CD14-positive monocyte (primary cell): ENCODE measurements at regions not wholly inside any gene's neighbourhood (a gene's known extent, or its start where the extent isn't known, plus 50 kb on each side); places are given as distances from the start of the nearest gene placed in this dataset.

ENCODE experiments used
- DNase-seq, 3 donors: peaks; one replicate each; pipeline ENCODE4 v3.0.0-alpha.2; 2011 to 2022
- H2AFZ ChIP-seq: 2 replicates; pipeline ENCODE4 v1.6.0; 2012; ENCODE audit warnings: mild to moderate bottlenecking, low read depth, low read length, inconsistent platforms; ENCODE audit not compliant: insufficient read depth, poor library complexity, severe bottlenecking
- H3K27ac ChIP-seq, 2 donors: 1 replicate in 1 of 2; 2 replicates in 1 of 2; pipeline ENCODE4 v1.5.1; 2012 to 2013; ENCODE audit warnings: low read length in 2 of 2, control low read depth in 1 of 2, inconsistent platforms in 1 of 2, low read depth in 1 of 2, mild to moderate bottlenecking in 1 of 2
- H3K27me3 ChIP-seq, 2 donors: one replicate each; pipeline versions ENCODE4 v1.6.0 to v1.6.1; 2011 to 2013; ENCODE audit warnings: low read length in 2 of 2; ENCODE audit not compliant: control insufficient read depth in 2 of 2, insufficient read depth in 2 of 2
- H3K36me3 ChIP-seq, 2 donors: replicated peaks in 1 of 2; 1 replicate in 1 of 2; 2 replicates in 1 of 2; pipeline versions ENCODE4 v1.5.1 to v1.6.1; 2012 to 2013; ENCODE audit warnings: low read length in 2 of 2, control low read depth in 1 of 2, inconsistent platforms in 1 of 2, mild to moderate bottlenecking in 1 of 2; ENCODE audit not compliant: insufficient read depth in 2 of 2, control insufficient read depth in 1 of 2
- H3K4me1 ChIP-seq, 2 donors: 1 replicate in 1 of 2; 2 replicates in 1 of 2; pipeline versions ENCODE4 v1.5.1 to v1.6.1; 2012 to 2013; ENCODE audit warnings: low read length in 2 of 2, control low read depth in 1 of 2, inconsistent platforms in 1 of 2, mild to moderate bottlenecking in 1 of 2, moderate library complexity in 1 of 2; ENCODE audit not compliant: insufficient read depth in 2 of 2, control insufficient read depth in 1 of 2
- H3K4me2 ChIP-seq: replicated peaks from 2 replicates; pipeline ENCODE3; 2012; ENCODE audit warnings: low read length, moderate library complexity, mild to moderate bottlenecking; ENCODE audit not compliant: poor library complexity, severe bottlenecking; ENCODE audit errors: extremely low read depth
- H3K4me3 ChIP-seq, 3 experiments: fragments of 200-600 bp in 1 of 3; sonication (generic) in 1 of 3; replicated peaks in 1 of 3; 1 replicate in 2 of 3; 2 replicates in 1 of 3; pipeline ENCODE4 v1.5.1; 2011 to 2013; ENCODE audit warnings: low read length in 3 of 3, mild to moderate bottlenecking in 3 of 3, control low read depth in 2 of 3, low read depth in 2 of 3, inconsistent platforms in 1 of 3, moderate library complexity in 1 of 3
- H3K79me2 ChIP-seq: 2 replicates; pipeline ENCODE4 v1.6.0; 2012; ENCODE audit warnings: mild to moderate bottlenecking, control low read depth, inconsistent platforms, low read length, moderate library complexity; ENCODE audit not compliant: insufficient read depth
- H3K9ac ChIP-seq: 2 replicates; pipeline ENCODE4 v1.6.0; 2017; ENCODE audit warnings: low read length, mild to moderate bottlenecking; ENCODE audit not compliant: insufficient read depth, poor library complexity, severe bottlenecking
- H3K9me3 ChIP-seq, 2 donors: replicated peaks in 1 of 2; 1 replicate in 1 of 2; 2 replicates in 1 of 2; pipeline versions ENCODE4 v1.5.1 to v1.6.1; 2012 to 2013; ENCODE audit warnings: low read length in 2 of 2, control low read depth in 1 of 2; ENCODE audit not compliant: control insufficient read depth in 1 of 2, insufficient read depth in 1 of 2
- H4K20me1 ChIP-seq: 2 replicates; pipeline ENCODE4 v1.6.0; 2012; ENCODE audit warnings: mild to moderate bottlenecking, low read length, control low read depth, moderate library complexity; ENCODE audit not compliant: insufficient read depth
- H3K27ac Mint-ChIP-seq, 7 donors: one replicate each; pipeline ENCODE4 v1.8.0; 2020; ENCODE audit warnings: mild to moderate bottlenecking in 7 of 7, mixed read lengths in 7 of 7, moderate library complexity in 6 of 7, inconsistent platforms in 2 of 7
- H3K27me3 Mint-ChIP-seq, 3 donors: one replicate each; pipeline ENCODE4 v1.8.0; 2021 to 2022; ENCODE audit warnings: low read depth in 3 of 3, mild to moderate bottlenecking in 3 of 3, mixed read lengths in 3 of 3, moderate library complexity in 3 of 3, inconsistent platforms in 1 of 3
- H3K36me3 Mint-ChIP-seq, 2 donors: one replicate each; pipeline ENCODE4 v1.8.0; 2020; ENCODE audit warnings: mixed read lengths in 2 of 2, inconsistent platforms in 1 of 2, mild to moderate bottlenecking in 1 of 2
- H3K4me1 Mint-ChIP-seq: one replicate; pipeline ENCODE4 v1.8.0; 2020; ENCODE audit warnings: mild to moderate bottlenecking, mixed read lengths
- H3K4me3 Mint-ChIP-seq, 2 donors: one replicate each; pipeline ENCODE4 v1.8.0; 2020; ENCODE audit warnings: mild to moderate bottlenecking in 2 of 2, mixed read lengths in 2 of 2, moderate library complexity in 1 of 2
- H3K9me3 Mint-ChIP-seq, 7 donors: one replicate each; pipeline ENCODE4 v1.8.0; 2020 to 2022; ENCODE audit warnings: mixed read lengths in 7 of 7, mild to moderate bottlenecking in 6 of 7, moderate library complexity in 6 of 7, inconsistent platforms in 2 of 7
- WGBS: methylation state at CpG from one replicate; pipeline ENCODE4 v1.1.5; 2013; ENCODE audit warnings: missing lambda C conversion rate; ENCODE audit not compliant: insufficient coverage; 5-methylcytosine and 5-hydroxymethylcytosine counted together
- intact Hi-C, 2 donors: fragments of 100-400 bp; cut with micrococcal nuclease; formaldehyde crosslinking; loops; one replicate each; pipeline versions ENCODE4 v1.15.0 to v1.15.1; 2023
- TF ChIP-seq, protein P1 (sequence below): fragments of 200-600 bp; IDR thresholded peaks from one replicate; pipeline ENCODE4 v1.8.0; 2022; ENCODE audit warnings: antibody characterized with exemption, mild to moderate bottlenecking

DNA sequence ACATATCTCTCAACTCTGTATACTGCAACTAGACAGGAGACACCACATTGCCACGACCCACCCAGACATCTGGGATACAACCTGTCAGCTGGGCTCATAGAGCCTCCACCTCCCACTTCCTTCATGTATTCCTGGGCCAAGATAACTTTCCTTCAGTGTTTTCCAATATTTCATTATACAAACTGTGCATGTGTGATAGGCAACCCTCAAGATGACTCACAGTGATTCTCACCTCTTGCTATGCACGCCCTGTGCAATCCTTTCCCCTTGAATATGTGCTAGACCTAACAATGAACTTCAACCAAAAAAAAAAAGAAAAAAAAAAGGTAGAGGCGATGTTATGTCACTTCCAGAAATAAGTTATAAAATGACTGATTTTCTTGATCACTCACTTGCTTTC, 138.0 kb upstream of the ALCAM start:
- no peaks in the 10 kb centered on the region for H3K27me3 ChIP-seq
- no peak overlapping the region for H3K4me3 Mint-ChIP-seq
- H3K36me3 Mint-ChIP-seq, result no peaks in the 10 kb centered on the region
- peaks cover 0 to 3% of the 10 kb centered on the region in 2 donors for H3K9me3 ChIP-seq
- no peak overlapping the region for H3K27ac ChIP-seq
- no peaks in the 10 kb centered on the region for H3K36me3 ChIP-seq
- H2AFZ ChIP-seq, result no peak overlapping the region
- H3K27me3 Mint-ChIP-seq, result peaks cover 0 to 4% (median 0%) of the 10 kb centered on the region in 3 donors
- TF ChIP-seq, protein P1, sequence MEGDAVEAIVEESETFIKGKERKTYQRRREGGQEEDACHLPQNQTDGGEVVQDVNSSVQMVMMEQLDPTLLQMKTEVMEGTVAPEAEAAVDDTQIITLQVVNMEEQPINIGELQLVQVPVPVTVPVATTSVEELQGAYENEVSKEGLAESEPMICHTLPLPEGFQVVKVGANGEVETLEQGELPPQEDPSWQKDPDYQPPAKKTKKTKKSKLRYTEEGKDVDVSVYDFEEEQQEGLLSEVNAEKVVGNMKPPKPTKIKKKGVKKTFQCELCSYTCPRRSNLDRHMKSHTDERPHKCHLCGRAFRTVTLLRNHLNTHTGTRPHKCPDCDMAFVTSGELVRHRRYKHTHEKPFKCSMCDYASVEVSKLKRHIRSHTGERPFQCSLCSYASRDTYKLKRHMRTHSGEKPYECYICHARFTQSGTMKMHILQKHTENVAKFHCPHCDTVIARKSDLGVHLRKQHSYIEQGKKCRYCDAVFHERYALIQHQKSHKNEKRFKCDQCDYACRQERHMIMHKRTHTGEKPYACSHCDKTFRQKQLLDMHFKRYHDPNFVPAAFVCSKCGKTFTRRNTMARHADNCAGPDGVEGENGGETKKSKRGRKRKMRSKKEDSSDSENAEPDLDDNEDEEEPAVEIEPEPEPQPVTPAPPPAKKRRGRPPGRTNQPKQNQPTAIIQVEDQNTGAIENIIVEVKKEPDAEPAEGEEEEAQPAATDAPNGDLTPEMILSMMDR, result no peak
- no peak overlapping the region for H3K4me3 ChIP-seq
- no peaks in the 10 kb centered on the region for H3K4me1 Mint-ChIP-seq
- H3K79me2 ChIP-seq, result no peaks in the 10 kb centered on the region
- H3K27ac Mint-ChIP-seq, result no peak overlapping the region
- H3K4me2 ChIP-seq, result no peak overlapping the region
- H4K20me1 ChIP-seq, result no peaks in the 10 kb centered on the region
- DNase-seq, result no peak
- H3K9ac ChIP-seq, result no peak overlapping the region
- H3K9me3 Mint-ChIP-seq, result peaks cover 2 to 9% (median 7%) of the 10 kb centered on the region in 7 donors
- intact Hi-C loops, result no loop called here
- 80% methylated on average over 1 of the region's 3 CpGs for WGBS
- no peaks in the 10 kb centered on the region for H3K4me1 ChIP-seq

DNA sequence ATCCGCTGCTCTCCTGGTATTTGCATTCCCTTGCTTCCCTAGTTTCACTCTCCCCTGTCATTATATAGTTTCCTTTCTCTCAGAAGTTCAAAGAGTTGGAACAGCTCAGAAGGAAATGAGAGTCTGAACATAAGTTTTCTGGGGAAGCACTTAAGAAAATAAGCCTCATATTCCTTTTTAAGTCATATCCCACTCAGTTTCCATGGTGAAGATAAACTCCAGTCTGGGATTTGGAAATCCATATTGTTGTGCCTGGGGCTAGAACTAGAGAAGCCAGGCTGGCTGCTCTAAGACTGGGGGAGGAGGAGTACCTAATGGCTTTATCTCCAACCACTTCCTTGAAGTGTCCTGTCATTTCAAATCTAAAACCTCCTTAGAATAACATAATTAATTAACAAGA, 134.2 kb upstream of the ALCAM start:
- no peak for DNase-seq
- TF ChIP-seq, protein P1, result no peak
- no peak overlapping the region for H3K27ac Mint-ChIP-seq
- Histone ChIP-seq H3K79me2 (no peaks in the 10 kb centered on the region), H3K4me1 (no peaks in the 10 kb centered on the region), H2AFZ (no peak overlapping the region), H3K27me3 (no peaks in the 10 kb centered on the region), H3K4me3 (no peak overlapping the region), H3K9ac (no peak overlapping the region), H4K20me1 (no peaks in the 10 kb centered on the region), H3K9me3 (peaks cover 0 to 3% of the 10 kb centered on the region in 2 donors), H3K4me2 (no peak overlapping the region), H3K36me3 (no peaks in the 10 kb centered on the region), H3K27ac (no peak overlapping the region)
- H3K4me1 Mint-ChIP-seq, result no peaks in the 10 kb centered on the region
- no peaks in the 10 kb centered on the region for H3K36me3 Mint-ChIP-seq
- intact Hi-C loops, result no loop called here
- H3K4me3 Mint-ChIP-seq, result no peak overlapping the region
- H3K9me3 Mint-ChIP-seq, result peaks cover 2 to 9% (median 5%) of the 10 kb centered on the region in 7 donors
- no CpG with 5 or more reads among the region's 1 CpG for WGBS
- H3K27me3 Mint-ChIP-seq, result peaks cover 0 to 2% (median 0%) of the 10 kb centered on the region in 3 donors
